Loucy (cell line): ENCODE measurements at regions not wholly inside any gene's neighbourhood (a gene's known extent, or its start where the extent isn't known, plus 50 kb on each side); places are given as distances from the start of the nearest gene placed in this dataset.

ENCODE experiments used
- CTCF ChIP-seq: fragments of 200-600 bp; sonication (generic); conservative IDR thresholded peaks from 2 replicates; pipeline ENCODE4 v1.5.1; 2014; ENCODE audit warnings: mild to moderate bottlenecking, antibody characterized with exemption, low read length
- EZH2phosphoT487 ChIP-seq: fragments of 200-600 bp; IDR thresholded peaks from 2 replicates; pipeline ENCODE4 v1.6.1; 2018; ENCODE audit warnings: antibody characterized with exemption, mild to moderate bottlenecking, moderate library complexity, borderline replicate concordance

GRCh38 chr2:146004462-146004861, 1484.5 kb upstream of the ZEB2 start:
- TF ChIP-seq EZH2phosphoT487: no peak
- no peak for TF ChIP-seq CTCF
